Spleen (tissue), 11 donors: ENCODE measurements at regions not wholly inside any gene's neighbourhood (a gene's known extent, or its start where the extent isn't known, plus 50 kb on each side); places are given as distances from the start of the nearest gene placed in this dataset.

ENCODE experiments used
- DNase-seq: peaks from one replicate; pipeline ENCODE4 v3.0.0-alpha.2; 2020
- H3K27ac ChIP-seq, 8 donors: fragments of 200-600 bp; sonication (generic) in 7 of 8; 1 replicate in 4 of 8; 2 replicates in 4 of 8; pipeline versions ENCODE4 v1.5.0 to v1.8.0; 2016 to 2021; ENCODE audit warnings: inconsistent platforms in 4 of 8, mild to moderate bottlenecking in 4 of 8, moderate library complexity in 1 of 8
- H3K27me3 ChIP-seq, 7 donors: fragments of 200-600 bp; sonication (generic) in 6 of 7; replicated peaks in 1 of 7; 1 replicate in 4 of 7; 2 replicates in 3 of 7; pipeline versions ENCODE4 v1.5.0 to v1.8.0; 2016 to 2021; ENCODE audit warnings: inconsistent platforms in 3 of 7, mild to moderate bottlenecking in 1 of 7
- H3K36me3 ChIP-seq, 6 donors: fragments of 200-600 bp; sonication (generic) in 5 of 6; 1 replicate in 4 of 6; 2 replicates in 2 of 6; pipeline versions ENCODE4 v1.5.0 to v1.8.0; 2016 to 2021; ENCODE audit warnings: inconsistent platforms in 2 of 6
- H3K4me1 ChIP-seq, 6 donors: fragments of 200-600 bp; sonication (generic) in 5 of 6; 1 replicate in 3 of 6; 2 replicates in 3 of 6; pipeline versions ENCODE4 v1.5.0 to v1.8.0; 2016 to 2021; ENCODE audit warnings: inconsistent platforms in 3 of 6
- H3K4me3 ChIP-seq, 8 donors: fragments of 200-600 bp; sonication (generic) in 7 of 8; 1 replicate in 4 of 8; 2 replicates in 4 of 8; pipeline versions ENCODE4 v1.5.0 to v1.8.0; 2016 to 2021; ENCODE audit warnings: inconsistent platforms in 4 of 8, mild to moderate bottlenecking in 4 of 8, moderate library complexity in 2 of 8
- H3K9me3 ChIP-seq, 8 donors: fragments of 200-600 bp; sonication (generic) in 7 of 8; 1 replicate in 4 of 8; 2 replicates in 4 of 8; pipeline versions ENCODE4 v1.5.0 to v1.8.0; 2016 to 2021; ENCODE audit warnings: inconsistent platforms in 4 of 8
- POLR2A ChIP-seq, 3 donors: fragments of 450-650 bp; IDR thresholded peaks; one replicate each; pipeline ENCODE4 v1.5.1; 2017; ENCODE audit warnings: antibody characterized with exemption in 3 of 3, mild to moderate bottlenecking in 1 of 3
- POLR2AphosphoS5 ChIP-seq, 3 donors: sonication (generic); formaldehyde crosslinking; IDR thresholded peaks; one replicate each; pipeline ENCODE4 v1.5.1; 2017; ENCODE audit warnings: antibody characterized with exemption in 3 of 3
- WGBS, 5 donors: extraction: QIAGEN DNeasy Blood & Tissue Kit in 3 of 5; methylation state at CpG; one replicate each; pipeline versions ENCODE4 v1.1.5 to v1.1.7; 2013 to 2018; 5-methylcytosine and 5-hydroxymethylcytosine counted together
- intact Hi-C: fragments of 100-400 bp; cut with DNase I; formaldehyde crosslinking; loops from one replicate; pipeline ENCODE4 v1.15.0; 2023; ENCODE audit warnings: low total_unique reads
- TF ChIP-seq, protein P1 (sequence below), 11 experiments: fragments of 200-600 bp in 7 of 11; fragments of 450-650 bp in 4 of 11; sonication (generic) in 4 of 11; IDR thresholded peaks in 8 of 11; conservative IDR thresholded peaks in 3 of 11; 1 replicate in 7 of 11; 2 replicates in 4 of 11; pipeline versions ENCODE4 v1.4.0 to v1.8.0; 2016 to 2021; ENCODE audit warnings: antibody characterized with exemption in 11 of 11, inconsistent platforms in 4 of 11, mild to moderate bottlenecking in 1 of 11
- donor health status: healthy with polysubstance abuse.
- donor health status: DM: no; HTN: no; CAD: no; lungs with moderate emphysema.
- donor health status: DM: no; HTN: no; CAD: no.
- donor health status: Bipolar disorder and iron deficiency.
- donor health status: healthy.
- donor health status: DM: no; HTN: no; CAD: no.
- donor health status: DM: yes; HTN: yes; CAD: no.

DNA sequence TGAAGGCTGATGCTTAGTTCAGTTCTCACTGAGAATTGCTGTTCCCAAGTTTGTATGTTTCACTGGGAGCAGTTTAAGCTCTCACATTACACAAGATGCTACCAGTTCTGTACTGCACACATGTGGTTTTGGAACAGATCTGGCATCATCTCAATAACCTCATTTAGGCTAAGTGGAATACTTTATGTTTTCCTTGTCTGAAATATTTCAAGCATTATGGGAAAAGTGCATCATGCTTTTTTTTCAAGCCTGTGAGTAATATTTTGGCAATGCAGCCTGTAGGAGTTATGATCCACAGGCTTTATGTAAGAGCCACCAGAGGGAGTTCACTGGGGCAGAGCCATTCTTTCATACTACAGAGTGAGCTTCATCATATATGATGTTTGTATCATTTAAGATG lies 141.5 kb downstream of the OR4C45 start:
- Histone ChIP-seq H3K36me3 (no peaks in the 10 kb centered on the region), H3K4me3 (no peak overlapping the region), H3K27me3 (no peaks in the 10 kb centered on the region), H3K9me3 (peaks cover 0 to 15% (median 5%) of the 10 kb centered on the region in 8 donors), H3K4me1 (no peaks in the 10 kb centered on the region), H3K27ac (no peak overlapping the region)
- no peak for DNase-seq
- TF ChIP-seq POLR2A (IDR thresholded peaks at IDR 0.05) (no peak), POLR2AphosphoS5 (IDR thresholded peaks at IDR 0.05) (no peak)
- TF ChIP-seq, protein P1, sequence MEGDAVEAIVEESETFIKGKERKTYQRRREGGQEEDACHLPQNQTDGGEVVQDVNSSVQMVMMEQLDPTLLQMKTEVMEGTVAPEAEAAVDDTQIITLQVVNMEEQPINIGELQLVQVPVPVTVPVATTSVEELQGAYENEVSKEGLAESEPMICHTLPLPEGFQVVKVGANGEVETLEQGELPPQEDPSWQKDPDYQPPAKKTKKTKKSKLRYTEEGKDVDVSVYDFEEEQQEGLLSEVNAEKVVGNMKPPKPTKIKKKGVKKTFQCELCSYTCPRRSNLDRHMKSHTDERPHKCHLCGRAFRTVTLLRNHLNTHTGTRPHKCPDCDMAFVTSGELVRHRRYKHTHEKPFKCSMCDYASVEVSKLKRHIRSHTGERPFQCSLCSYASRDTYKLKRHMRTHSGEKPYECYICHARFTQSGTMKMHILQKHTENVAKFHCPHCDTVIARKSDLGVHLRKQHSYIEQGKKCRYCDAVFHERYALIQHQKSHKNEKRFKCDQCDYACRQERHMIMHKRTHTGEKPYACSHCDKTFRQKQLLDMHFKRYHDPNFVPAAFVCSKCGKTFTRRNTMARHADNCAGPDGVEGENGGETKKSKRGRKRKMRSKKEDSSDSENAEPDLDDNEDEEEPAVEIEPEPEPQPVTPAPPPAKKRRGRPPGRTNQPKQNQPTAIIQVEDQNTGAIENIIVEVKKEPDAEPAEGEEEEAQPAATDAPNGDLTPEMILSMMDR (IDR thresholded peaks at IDR 0.05 in 8 of 11, conservative IDR thresholded peaks at IDR 0.05 in 3 of 11), result no peak
- intact Hi-C loops, result no loop called here

DNA sequence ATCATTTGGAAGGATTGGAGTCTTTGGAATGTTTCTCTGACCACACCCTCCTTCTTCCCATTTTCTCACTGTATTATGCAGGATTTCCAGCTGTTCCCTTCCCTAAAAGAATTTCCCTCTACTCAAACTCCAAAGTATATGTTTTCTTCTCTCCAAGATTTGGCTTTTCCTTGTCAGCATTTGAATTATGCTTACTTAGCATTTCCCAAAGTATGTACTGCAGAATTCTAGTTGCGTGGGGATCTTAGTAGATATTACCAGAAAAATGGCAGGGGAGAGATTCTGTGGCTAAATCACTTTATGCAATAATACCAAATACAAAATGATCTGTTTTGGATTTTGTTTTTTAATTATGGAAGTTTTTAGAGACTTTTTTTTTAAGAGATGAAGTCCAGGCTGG lies 142.3 kb downstream of the OR4C45 start:
- peaks cover 0 to 12% (median 3%) of the 10 kb centered on the region in 8 donors for H3K9me3 ChIP-seq
- 73 to 89% (median 83%) methylated on average over 1 of the region's 1 CpG for WGBS, 5 donors
- no peak overlapping the region for H3K4me3 ChIP-seq
- H3K27ac ChIP-seq, result no peak overlapping the region
- H3K27me3 ChIP-seq, result no peaks in the 10 kb centered on the region
- intact Hi-C loops, result no loop called here
- H3K4me1 ChIP-seq, result no peaks in the 10 kb centered on the region
- no peak for DNase-seq
- H3K36me3 ChIP-seq, result no peaks in the 10 kb centered on the region
- TF ChIP-seq POLR2AphosphoS5 (IDR thresholded peaks at IDR 0.05) (no peak), POLR2A (IDR thresholded peaks at IDR 0.05) (no peak)
- TF ChIP-seq, protein P1 (IDR thresholded peaks at IDR 0.05 in 8 of 11, conservative IDR thresholded peaks at IDR 0.05 in 3 of 11), result no peak

GRCh38 chr11:50178737-50179136 lies 146.1 kb downstream of the OR4C45 start:
- Histone ChIP-seq H3K4me1 (no peaks in the 10 kb centered on the region), H3K27me3 (no peaks in the 10 kb centered on the region), H3K36me3 (no peaks in the 10 kb centered on the region), H3K9me3 (peaks cover 0 to 18% (median 4%) of the 10 kb centered on the region in 8 donors), H3K4me3 (no peak overlapping the region), H3K27ac (no peak overlapping the region)
- TF ChIP-seq POLR2A (IDR thresholded peaks at IDR 0.05) (no peak), POLR2AphosphoS5 (IDR thresholded peaks at IDR 0.05) (no peak)
- TF ChIP-seq, protein P1 (IDR thresholded peaks at IDR 0.05 in 8 of 11, conservative IDR thresholded peaks at IDR 0.05 in 3 of 11), result no peak
- intact Hi-C loops, result no loop called here
- DNase-seq, result no peak

DNA sequence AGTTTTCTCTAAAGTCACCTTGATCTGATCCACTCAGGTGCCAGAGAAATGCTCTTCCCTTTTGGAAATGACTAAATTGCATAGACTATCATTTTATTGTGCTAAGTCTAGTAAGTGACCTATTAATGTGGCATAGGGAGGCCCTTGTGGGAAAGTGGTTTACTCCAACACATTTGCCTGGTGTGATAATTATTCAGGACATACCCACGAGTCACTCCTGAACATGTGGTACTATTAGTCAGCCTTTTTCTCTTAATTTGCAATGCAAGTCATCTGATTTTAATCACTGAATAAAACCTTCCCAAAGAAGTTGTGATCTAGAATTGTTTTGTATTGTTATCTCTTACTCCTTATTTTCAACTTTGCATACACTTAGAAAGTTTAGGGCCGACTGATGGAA lies 148.7 kb downstream of the OR4C45 start:
- DNase-seq, result no peak
- no peak overlapping the region for H3K4me3 ChIP-seq
- intact Hi-C loops, result no loop called here
- WGBS, 5 donors, result 68 to 75% (median 72%) methylated on average over 2 of the region's 2 CpGs
- no peaks in the 10 kb centered on the region for H3K36me3 ChIP-seq
- no peaks in the 10 kb centered on the region for H3K27me3 ChIP-seq
- H3K4me1 ChIP-seq, result no peaks in the 10 kb centered on the region
- peaks cover 0 to 23% (median 9%) of the 10 kb centered on the region in 8 donors for H3K9me3 ChIP-seq
- TF ChIP-seq, protein P1 (IDR thresholded peaks at IDR 0.05 in 8 of 11, conservative IDR thresholded peaks at IDR 0.05 in 3 of 11), result no peak
- TF ChIP-seq POLR2A (IDR thresholded peaks at IDR 0.05) (no peak), POLR2AphosphoS5 (IDR thresholded peaks at IDR 0.05) (no peak)
- H3K27ac ChIP-seq, result no peak overlapping the region
